Thyroid gland (tissue), 4 donors: ENCODE measurements at regions not wholly inside any gene's neighbourhood (a gene's known extent, or its start where the extent isn't known, plus 50 kb on each side); places are given as distances from the start of the nearest gene placed in this dataset.

Experiments
- CTCF ChIP-seq, 6 experiments: fragments of 200-600 bp in 3 of 6; fragments of 450-650 bp in 3 of 6; sonication (generic) in 3 of 6; IDR thresholded peaks; one replicate each; pipeline ENCODE4 v1.5.1; 2016 to 2019; ENCODE audit warnings: antibody characterized with exemption in 6 of 6, mild to moderate bottlenecking in 2 of 6, inconsistent platforms in 1 of 6, moderate library complexity in 1 of 6
- POLR2A ChIP-seq, 2 donors: fragments of 450-650 bp; IDR thresholded peaks; one replicate each; pipeline ENCODE4 v1.6.1; 2017; ENCODE audit warnings: antibody characterized with exemption in 2 of 2, mild to moderate bottlenecking in 2 of 2, moderate library complexity in 1 of 2

GRCh38 chr2:235113854-235114253, 162.0 kb downstream of the SH3BP4 start:
- TF ChIP-seq POLR2A (IDR thresholded peaks at IDR 0.05) (no peak), CTCF (IDR thresholded peaks at IDR 0.05) (no peak)
